ENCODE measurements at regions not wholly inside any gene's neighbourhood (a gene's known extent, or its start where the extent isn't known, plus 50 kb on each side); places are given as distances from the start of the nearest gene placed in this dataset.

GRCh38 chr14:37711831-37712475 lies 116.5 kb downstream of the TTC6 start (continued):
- TF ChIP-seq ZBTB33 (CRISPR knock-in tag; IDR thresholded peaks at IDR 0.05) = peak; percentile 92
- TF ChIP-seq GMEB1 (CRISPR knock-in tag; IDR thresholded peaks at IDR 0.05; ENCODE audit: borderline replicate concordance) = peak; percentile 52; the same call in 1 of the 2 replicates
- TF ChIP-seq ZBTB20 (CRISPR knock-in tag; IDR thresholded peaks at IDR 0.05; ENCODE audit: borderline replicate concordance, low read depth) = peak; percentile 30; the same call in 1 of the 2 replicates
- no peak for TF ChIP-seq NFAT5 (CRISPR knock-in tag; IDR thresholded peaks at IDR 0.05)
- no peak for TF ChIP-seq ZNF740 (CRISPR knock-in tag; IDR thresholded peaks at IDR 0.05)
- TF ChIP-seq ZNF17 (CRISPR knock-in tag; IDR thresholded peaks at IDR 0.05) = no peak
- 0 out of 2 replicates have a peak, but pooled peaks have one; percentile 60 for TF ChIP-seq DMTF1 (CRISPR knock-in tag; IDR thresholded peaks at IDR 0.05)
- peak; percentile 94 for TF ChIP-seq NCOA2 (CRISPR knock-in tag; IDR thresholded peaks at IDR 0.05)
- TF ChIP-seq ZNF512B (CRISPR knock-in tag; IDR thresholded peaks at IDR 0.05; ENCODE audit: borderline replicate concordance) = no peak
- peak; percentile 100 for TF ChIP-seq NFIC (IDR thresholded peaks at IDR 0.05; ENCODE audit: low read length)
